HL-60/S4 (cell line): ENCODE measurements at regions not wholly inside any gene's neighbourhood (a gene's known extent, or its start where the extent isn't known, plus 50 kb on each side); places are given as distances from the start of the nearest gene placed in this dataset.
"Not testable (repeated sequence)": the region's sequence is repeated elsewhere in the genome, so short reads cannot be mapped to it uniquely, and the experiment has no call there.

Experiments
- in situ Hi-C: fragments of 300-500 bp; cut with MboI; formaldehyde crosslinking; loops from 2 replicates; pipeline ENCODE4 v1.14.3; 2022; ENCODE audit warnings: low sequenced_read_pairs

DNA sequence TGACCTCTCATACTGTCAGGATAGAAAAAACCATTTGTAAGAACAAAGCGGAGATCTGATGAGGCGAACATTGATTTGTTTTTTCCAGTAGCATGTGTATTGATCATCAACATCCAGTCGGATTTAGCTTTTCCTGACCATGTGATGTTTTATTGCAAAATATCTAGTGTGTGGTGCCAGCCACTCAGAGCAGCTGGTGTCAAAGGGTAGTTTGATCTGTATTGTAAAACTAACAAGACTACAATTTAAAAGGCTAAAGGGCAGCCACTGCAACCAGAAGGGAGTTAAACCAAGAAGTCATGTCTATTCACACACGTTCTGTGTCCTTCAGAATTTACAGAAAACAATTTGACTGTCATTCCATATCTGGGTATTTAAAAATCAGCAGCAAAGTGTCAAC, 719.0 kb upstream of the FRG1 start:
- in situ Hi-C loops: no loop called here

DNA sequence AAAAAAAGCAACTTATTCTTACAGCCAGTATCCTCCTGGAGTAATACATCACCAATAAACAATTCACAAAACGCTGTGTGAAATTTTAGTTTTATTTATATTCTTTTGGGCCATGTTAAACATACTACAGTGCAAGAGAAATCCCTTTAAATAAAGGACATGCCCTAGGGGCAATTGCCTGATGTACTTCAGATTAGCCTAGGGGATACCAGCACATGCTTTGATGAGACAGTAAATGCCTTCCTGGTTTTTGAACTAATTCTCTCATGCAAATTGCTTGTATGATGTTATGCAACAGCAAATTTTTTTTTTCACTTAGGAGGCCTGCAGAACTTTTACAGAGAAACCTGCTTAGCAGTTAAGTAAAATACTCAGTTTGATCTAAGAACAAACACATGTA, 711.9 kb upstream of the FRG1 start:
- in situ Hi-C loops: no loop called here

DNA sequence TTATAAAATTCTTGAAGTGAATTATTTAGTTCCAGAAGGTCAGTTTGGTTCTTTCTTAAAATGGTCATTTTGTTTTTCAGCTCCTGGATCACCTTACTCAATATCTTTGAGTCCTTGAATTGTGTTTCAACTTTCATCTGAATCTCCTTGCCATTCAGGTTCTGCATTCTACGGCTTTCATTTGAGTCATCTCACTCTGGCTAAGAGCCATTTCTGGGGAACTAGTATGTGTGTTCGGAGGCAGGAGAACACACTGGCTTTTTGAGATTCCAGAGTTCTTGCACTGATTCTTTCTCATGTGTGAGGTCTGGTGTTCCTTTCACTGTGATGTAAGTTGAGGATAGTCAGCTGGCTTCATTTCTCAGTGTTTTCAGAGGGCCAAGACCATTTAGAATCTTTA, 708.4 kb upstream of the FRG1 start:
- in situ Hi-C loops: no loop called here

DNA sequence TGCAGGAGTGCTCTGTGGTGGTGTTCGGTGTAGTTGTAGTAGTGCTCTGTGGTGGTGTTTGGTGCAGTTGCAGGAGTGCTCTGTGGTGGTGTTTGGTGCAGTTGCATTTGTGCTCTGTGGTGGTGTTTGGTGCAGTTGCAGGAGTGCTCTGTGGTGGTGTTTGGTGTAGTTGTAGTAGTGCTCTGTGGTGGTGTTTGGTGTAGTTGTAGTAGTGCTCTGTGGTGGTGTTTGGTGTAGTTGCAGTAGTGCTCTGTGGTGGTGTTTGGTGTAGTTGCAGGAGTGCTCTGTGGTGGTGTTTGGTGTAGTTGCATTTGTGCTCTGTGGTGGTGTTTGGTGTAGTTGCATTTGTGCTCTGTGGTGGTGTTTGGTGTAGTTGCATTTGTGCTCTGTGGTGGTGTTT, 706.9 kb upstream of the FRG1 start:
- in situ Hi-C loops: not testable (repeated sequence)

DNA sequence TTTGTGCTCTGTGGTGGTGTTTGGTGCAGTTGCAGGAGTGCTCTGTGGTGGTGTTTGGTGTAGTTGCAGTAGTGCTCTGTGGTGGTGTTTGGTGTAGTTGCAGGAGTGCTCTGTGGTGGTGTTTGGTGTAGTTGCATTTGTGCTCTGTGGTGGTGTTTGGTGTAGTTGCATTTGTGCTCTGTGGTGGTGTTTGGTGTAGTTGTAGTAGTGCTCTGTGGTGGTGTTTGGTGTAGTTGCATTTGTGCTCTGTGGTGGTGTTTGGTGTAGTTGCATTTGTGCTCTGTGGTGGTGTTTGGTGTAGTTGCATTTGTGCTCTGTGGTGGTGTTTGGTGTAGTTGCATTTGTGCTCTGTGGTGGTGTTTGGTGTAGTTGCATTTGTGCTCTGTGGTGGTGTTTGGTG, 705.7 kb upstream of the FRG1 start:
- in situ Hi-C loops: not testable (repeated sequence)

DNA sequence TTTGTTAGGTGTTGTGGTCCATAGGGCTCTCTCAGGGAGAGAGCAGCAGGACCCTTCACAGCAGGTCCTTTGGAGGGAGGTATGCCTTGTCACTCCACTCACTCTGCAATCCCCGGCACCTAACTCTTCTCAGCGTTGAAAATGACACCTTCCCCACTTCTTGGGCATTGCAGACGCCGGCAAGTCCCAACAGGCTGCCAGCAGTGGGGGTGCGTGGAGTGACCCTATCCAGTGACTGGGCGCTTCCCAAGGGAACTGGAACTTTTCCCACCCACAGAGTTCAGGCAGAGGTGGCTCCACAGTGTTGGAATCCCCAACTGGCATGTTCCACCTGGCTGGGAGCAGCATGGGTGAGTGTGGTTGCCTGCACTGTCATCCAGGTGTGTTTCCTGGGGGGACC, 705.1 kb upstream of the FRG1 start:
- in situ Hi-C loops: no loop called here

DNA sequence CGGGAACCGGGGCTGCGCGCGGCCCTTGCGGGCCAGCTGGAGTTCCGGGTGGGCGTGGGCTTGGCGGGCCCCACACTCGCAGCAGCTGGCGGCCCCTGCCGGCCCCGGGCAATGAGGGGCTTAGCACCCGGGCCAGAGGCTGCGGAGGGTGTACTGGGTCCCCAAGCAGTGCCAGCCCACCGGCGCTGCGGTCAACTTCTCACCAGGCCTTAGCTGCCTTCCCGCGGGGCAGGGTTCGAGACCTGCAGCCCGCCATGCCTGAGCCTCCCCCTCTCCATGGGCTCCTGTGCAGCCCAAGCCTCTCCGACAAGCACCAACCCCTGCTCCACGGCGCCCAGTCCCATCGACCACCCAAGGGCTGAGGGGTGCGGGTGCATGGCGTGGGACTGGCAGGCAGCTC, 704.4 kb upstream of the FRG1 start:
- in situ Hi-C loops: not testable (repeated sequence)

DNA sequence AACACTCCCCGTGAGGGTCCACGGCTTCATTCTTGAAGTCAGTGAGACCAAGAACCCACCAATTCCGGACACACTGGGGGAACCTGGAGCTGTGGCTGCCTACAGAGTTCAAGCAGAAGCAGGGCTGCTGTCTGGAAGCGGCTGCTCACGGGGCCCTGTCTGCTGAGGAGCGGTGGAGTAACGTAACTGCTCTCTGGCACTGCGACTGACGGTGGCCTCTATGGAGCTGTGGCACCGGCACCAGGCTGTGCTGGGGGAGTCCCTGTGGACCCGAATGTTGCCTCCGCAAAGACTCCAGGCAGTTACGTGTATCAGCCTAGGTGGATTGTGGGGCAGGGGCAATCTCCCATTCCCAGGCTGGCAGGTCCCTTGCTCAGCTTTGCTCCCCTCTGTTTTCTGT, 703.3 kb upstream of the FRG1 start:
- in situ Hi-C loops: no loop called here

DNA sequence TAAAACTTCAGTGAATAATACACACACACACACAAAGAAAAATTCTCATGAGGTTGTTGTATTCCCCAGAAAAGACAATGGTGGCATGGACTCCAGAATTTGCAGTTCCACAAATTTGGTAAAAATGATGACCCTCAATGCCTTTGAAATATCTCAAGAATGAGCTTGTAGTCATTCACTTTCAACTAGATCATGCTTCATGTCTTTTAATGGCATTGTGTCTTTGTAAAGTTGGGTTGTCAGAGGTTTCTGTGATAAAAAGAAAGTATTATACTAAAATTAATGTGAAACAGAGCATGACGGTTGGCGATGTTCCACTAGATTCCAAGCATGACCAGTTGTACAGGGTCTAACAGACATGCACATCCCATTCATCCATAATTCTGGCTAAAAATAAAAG, 685.0 kb upstream of the FRG1 start:
- in situ Hi-C loops: no loop called here

DNA sequence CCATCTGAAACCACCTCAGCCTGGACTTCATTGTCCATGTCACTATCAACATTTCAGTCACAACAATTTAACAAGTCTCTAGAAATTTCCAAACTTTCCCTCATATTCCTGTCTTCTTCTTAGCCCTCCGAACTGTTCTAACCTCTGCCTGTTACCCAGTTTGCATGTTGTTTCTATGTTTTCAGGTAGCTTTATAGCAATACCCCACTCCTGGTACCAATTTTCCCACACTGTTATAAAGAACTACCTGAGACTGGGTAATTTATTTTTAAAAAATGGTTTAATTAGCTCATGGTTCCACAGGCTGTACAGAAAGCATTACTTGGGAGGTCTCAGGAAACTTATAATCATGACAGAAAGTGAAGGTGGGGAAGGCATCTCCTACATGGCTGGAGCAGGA, 679.2 kb upstream of the FRG1 start:
- in situ Hi-C loops: no loop called here

DNA sequence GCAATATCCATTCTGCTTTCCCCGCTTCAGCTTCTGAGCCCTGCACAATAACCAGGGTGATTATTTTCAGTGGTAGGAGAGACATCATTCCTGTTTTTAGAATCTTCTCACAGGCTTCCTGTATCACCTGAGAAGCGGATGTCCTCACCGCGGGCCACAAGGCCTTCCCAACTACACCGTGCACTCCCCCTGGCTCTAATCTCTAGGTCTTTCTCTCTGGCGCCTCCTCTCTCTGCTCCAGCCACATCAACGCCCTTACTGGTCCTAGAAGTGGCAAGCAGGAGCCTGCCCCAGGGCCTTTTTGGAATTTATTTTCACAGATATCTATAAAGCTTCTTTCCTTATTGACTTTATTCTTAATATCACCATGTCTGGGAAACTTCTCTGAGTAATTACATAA, 675.2 kb upstream of the FRG1 start:
- in situ Hi-C loops: no loop called here

DNA sequence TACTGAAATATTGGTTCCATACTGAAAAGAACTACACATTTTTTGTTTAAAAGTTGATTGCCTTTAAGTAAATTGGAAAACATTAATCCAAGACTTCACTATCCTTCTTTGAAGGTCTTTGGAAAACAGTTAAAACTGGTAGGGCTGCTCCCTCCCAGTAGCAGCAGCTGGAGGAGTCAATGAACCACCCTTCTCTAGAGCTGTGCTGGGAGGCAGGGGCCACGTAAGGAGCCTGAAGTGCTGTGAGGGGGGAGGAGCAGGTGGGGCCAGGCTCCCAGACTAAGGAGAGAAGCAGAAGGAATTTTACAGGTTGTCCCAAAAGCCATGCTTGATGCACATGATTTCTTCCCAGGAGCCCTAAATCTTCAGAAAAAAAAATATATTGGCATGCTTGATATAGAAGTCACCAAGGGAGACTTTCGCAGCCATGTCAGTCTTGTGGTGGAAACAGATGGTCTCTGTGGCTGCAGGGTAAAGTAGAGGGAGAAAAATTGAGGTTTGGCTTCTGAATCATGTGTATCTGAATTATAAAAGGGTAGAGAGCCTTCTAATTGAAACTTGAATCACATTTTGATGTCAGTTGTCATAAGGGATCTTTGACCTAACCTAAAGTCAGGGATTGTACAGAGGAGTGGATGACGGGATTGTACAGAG, 673.2 kb upstream of the FRG1 start:
- in situ Hi-C loops: no loop called here

DNA sequence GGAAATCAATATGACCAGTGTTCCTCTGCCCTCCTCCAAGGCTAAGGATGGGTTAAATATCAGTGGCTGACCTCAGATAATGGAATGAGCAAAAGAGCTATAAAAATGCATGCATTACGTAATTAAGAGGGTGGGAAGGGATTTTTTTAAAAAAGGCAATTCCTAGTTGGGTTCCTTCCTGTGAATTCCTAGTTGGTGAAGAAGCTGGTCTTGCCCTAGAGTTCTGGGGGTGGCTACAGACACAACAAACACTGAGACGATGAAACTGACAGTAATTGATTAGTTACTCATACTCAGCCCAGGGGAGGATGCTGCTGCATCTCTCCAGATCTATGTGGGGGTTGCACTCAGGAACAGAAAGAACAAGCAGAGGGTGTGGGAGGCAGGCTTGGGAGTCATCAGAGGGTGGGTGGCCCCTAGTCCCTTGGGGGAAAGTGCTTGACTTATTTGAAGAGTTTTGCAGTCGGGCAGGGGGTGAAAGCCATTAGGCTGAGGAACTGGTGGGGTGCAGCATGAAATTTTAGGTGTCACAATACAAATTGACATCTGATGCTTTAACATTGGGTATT, 662.0 kb upstream of the FRG1 start:
- in situ Hi-C loops: no loop called here

DNA sequence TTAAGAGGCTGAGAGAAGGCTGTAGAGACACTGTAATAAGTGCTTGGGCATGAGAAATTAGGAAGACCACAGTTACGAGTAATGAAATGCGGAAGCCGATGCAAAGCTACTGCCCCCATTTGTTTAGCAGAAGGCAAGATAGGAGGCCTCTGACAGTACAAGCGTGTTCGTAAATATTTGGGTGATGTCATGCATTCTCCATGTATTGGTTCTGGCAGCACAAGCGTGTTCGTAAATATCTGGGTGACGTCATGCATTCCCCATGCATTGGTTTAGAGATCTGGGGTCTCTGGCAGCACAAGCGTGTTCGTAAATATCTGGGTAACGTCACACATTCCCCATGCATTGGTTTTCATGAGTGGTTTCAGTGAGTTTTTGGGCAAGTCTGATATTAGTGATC, 661.5 kb upstream of the FRG1 start:
- in situ Hi-C loops: no loop called here

DNA sequence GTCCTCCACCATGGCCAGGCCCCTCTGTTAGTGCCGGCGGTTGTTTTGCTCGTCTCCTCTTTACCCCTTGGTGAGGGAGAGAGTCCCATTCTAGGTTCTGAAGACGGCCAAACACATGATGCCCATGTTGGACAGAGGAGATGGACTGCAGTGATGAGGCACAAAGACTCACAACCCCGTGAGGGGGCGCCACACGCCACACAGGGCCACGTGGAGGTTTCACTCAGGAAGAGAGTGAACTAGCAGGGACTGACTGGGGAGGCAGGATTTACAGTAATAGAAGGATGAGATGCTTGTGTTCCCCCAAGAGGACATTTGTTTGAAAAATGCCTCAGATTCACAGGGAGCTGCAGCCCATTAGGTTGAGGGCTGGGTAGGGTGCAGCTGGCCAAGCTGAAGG, 655.3 kb upstream of the FRG1 start:
- in situ Hi-C loops: no loop called here

DNA sequence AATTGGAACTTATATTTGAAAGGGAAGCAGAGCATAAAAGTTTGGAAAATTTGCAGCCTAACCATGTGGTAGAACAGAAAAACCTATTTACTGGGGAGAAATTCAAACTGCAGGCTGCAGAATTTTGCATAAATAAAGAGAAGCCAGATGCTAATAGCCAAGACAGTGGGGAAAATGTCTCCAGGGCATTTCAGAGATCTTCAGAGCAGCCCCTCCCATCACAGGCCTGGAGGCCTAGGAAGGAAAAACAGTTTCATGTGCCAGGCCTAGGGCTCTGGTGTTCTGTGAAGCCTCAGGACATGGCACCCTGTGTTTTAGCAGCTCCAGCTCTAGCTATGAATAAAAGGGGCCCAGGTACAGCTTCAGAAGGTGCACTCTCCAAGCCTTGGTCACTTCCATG, 648.7 kb upstream of the FRG1 start:
- in situ Hi-C loops: no loop called here

DNA sequence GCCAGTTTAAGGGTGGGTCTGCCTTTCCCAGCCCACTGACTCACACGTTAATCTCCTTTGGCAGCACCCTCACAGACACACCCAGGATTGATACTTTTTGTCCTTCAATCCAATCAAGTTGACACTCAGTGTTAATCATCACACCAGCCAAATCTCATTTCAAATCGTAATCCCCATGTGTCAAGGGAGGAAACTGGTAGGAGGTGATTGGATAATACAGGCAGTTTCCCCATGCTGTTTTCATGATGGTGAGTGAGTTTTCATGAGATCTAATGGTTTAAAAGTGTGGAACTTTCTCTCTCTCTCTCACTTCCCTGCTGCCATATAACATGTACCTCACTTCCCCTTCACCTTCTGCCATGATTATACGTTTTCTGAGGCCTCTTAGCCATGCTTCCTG, 647.2 kb upstream of the FRG1 start:
- in situ Hi-C loops: no loop called here

DNA sequence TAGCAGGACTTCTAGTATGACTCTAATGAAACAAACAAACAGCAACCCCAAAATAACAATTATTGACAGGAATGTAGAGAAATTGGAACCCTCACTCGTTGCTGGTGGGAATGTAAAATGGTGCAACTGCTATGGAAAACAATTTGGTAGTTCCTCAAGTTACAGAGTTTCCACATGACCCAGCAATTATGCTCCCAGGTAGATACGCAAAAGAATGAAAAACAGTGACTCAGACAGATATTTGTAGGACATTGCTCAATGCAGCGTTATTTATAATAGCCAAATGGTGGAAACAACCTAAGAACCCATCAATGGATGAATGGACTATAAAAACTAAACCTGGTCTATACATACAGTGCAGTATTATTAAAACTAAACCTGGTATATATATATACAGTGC, 646.1 kb upstream of the FRG1 start:
- in situ Hi-C loops: no loop called here

DNA sequence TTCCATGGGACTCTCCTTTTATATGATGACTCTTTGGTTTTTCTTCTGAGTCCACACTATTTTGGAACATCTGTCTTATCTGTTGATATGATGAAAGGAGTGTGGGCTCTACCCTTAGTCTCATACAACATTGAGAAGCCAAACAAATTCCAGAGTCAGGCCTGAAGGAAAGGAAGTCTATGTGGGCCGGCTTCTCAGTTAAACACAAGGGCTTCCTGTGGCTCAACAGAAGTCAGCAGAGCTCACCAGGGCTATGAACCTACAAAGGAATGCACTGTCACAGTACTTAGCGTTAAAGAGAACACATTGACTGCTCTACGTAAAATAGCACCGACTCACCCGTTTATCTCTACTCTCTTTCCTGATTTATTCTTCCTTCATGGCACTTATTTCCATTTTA, 641.0 kb upstream of the FRG1 start:
- in situ Hi-C loops: no loop called here

DNA sequence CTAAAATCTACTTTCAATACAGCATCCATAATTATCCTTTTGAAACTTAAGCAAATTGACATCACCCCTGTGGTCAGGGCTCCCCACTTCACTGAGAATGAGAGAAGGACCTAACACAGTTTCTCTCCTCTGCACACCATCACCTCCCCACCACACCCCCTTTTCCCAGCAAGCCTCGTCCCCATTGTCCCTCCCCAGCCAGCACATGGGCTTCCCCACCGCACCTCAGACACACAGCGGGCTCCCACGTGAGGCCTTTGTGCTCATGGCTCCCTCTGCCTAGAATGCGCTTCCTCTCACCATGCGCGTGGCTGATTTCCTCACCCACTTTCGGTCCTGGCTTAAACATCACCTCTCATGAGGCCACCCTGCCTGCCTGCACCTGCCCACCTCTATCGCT, 639.0 kb upstream of the FRG1 start:
- in situ Hi-C loops: no loop called here

DNA sequence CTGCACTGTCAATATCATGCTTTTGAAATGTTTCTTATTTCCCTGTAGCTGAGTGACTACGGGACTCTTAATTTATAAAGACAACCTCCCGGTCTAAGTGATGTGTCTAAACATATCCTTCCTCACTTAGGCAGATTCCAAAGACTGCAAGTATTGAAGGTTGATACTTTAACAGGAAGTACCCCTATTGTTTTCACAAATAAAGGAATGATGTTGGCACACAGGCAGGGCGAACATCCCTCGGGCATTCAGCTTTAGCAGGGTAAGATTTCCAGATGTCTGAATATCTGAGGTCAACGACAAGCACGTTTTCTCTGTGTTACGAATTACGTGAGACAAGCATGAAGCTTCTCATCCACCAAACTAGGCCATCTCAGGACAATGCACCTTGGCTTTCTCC, 638.0 kb upstream of the FRG1 start:
- in situ Hi-C loops: no loop called here

DNA sequence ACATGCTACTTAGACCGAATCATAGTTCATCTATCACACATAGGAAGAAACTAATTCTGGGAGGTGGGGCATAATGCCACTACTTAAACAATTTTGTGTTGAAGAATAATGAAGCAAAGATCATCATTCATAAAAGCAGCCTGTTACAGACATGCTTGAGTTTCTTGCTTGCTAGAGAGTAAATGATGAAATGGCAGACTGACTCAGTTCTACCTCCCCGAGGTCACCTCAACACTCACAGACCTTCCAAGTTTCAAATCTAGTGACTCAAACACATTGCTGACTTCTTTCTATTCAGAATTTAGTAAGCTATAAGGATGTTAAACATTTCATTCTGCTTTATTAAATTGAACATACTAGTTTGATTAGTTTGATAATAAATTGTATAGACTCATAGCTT, 636.5 kb upstream of the FRG1 start:
- in situ Hi-C loops: no loop called here

DNA sequence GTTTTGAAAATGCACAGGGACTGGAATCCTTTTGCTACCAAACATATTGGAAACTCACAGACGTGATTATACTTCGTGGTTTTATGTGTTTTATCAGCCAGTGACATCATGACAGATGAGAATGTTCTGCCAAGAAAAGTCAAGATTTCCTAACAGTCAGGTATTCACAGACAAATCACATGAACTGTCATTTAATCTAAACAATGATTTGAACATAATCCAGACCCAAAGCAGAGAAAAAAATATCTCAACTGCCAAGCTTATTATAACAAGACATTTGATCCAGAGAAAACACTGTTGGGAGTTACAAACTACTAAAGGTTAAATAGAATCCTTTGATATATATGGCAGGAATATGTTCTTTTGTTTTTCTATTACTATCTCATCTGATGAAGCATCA, 635.9 kb upstream of the FRG1 start:
- in situ Hi-C loops: no loop called here
